Astrocyte of the cerebellum (primary cell): ENCODE measurements at regions not wholly inside any gene's neighbourhood (a gene's known extent, or its start where the extent isn't known, plus 50 kb on each side); places are given as distances from the start of the nearest gene placed in this dataset.

Source experiments
- DNase-seq: peaks from one replicate; pipeline ENCODE4 v3.0.0-alpha.2; 2011; ENCODE audit warnings: low read depth
- H3K4me3 ChIP-seq: 2 replicates; pipeline ENCODE4 v1.5.1; 2011; ENCODE audit warnings: mild to moderate bottlenecking, low read depth, low read length, moderate library complexity
- CTCF ChIP-seq: IDR thresholded peaks from 2 replicates; pipeline ENCODE4 v1.5.1; 2012; ENCODE audit warnings: low read length, low read depth, moderate library complexity, mild to moderate bottlenecking; ENCODE audit errors: missing control alignments
- in situ Hi-C: cut with HindIII; loops from 2 replicates; pipeline ENCODE4 v1.10.0; 2017; ENCODE audit warnings: low sequenced_read_pairs

GRCh38 chr10:121281576-121281975 lies 316.7 kb downstream of the FGFR2 start:
- in situ Hi-C loops: no loop called here
- H3K4me3 ChIP-seq: no peak overlapping the region
- DNase-seq: no peak
- TF ChIP-seq CTCF: no peak

- in situ Hi-C loops: no loop called here
- H3K4me3 ChIP-seq: no peak overlapping the region
- DNase-seq: no peak
- TF ChIP-seq CTCF: no peak
Measured at GRCh38 chr10:121282264-121282663, 316.0 kb downstream of the FGFR2 start.

- no peak overlapping the region for H3K4me3 ChIP-seq
- no peak for TF ChIP-seq CTCF
- in situ Hi-C loops: no loop called here
- no peak for DNase-seq
Measured at GRCh38 chr10:121282797-121283515, 315.3 kb downstream of the FGFR2 start.

GRCh38 chr10:121284936-121285335 lies 313.3 kb downstream of the FGFR2 start:
- in situ Hi-C loops: no loop called here
- no peak for TF ChIP-seq CTCF
- H3K4me3 ChIP-seq: no peak overlapping the region
- DNase-seq: no peak

- TF ChIP-seq CTCF: no peak
- DNase-seq: no peak
- in situ Hi-C loops: no loop called here
- H3K4me3 ChIP-seq: no peak overlapping the region
Measured at GRCh38 chr10:121285406-121286196, 312.6 kb downstream of the FGFR2 start.

GRCh38 chr10:121288011-121288410 lies 310.2 kb downstream of the FGFR2 start:
- no peak for TF ChIP-seq CTCF
- no peak for DNase-seq
- no peak overlapping the region for H3K4me3 ChIP-seq
- in situ Hi-C loops: no loop called here
